ENCODE measurements at regions not wholly inside any gene's neighbourhood (a gene's known extent, or its start where the extent isn't known, plus 50 kb on each side); places are given as distances from the start of the nearest gene placed in this dataset.

DNA sequence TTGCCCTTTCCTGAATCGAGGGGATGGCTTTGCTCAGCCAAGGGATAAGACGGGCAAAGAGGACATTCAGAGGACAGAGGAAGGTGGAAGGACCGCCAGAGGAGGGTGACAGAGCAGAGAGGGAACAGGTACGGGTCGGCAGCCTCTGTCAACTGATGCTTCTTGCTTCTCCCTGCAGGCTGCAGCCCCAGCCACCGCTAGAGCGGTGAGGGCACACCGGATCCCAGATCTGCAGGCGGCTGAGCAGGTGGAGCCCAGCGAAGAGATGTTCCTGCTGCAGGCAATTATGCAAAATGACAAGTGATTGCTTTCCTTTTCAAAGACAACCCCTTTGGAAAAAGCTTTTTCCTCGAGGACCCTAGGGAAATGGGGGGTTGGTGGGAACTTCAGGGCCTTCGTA, 181.9 kb upstream of the ANKRD30A start:
- TF ChIP-seq SPI1 (IDR thresholded peaks at IDR 0.05; ENCODE audit: low read depth, low read length) (no peak), PAX5 (IDR thresholded peaks at IDR 0.05; ENCODE audit: insufficient read depth, low read length, severe bottlenecking) (no peak), POLR2A (IDR thresholded peaks at IDR 0.05; ENCODE audit: low read depth, low read length) (no peak), POU2F2 (IDR thresholded peaks at IDR 0.05; ENCODE audit: low read depth, low read length) (no peak), TAF1 (IDR thresholded peaks at IDR 0.05; ENCODE audit: low read depth, low read length) (no peak), POLR2AphosphoS5 (IDR thresholded peaks at IDR 0.05; ENCODE audit: low read depth, low read length) (no peak)

Data from GM12891 (cell line).